SJSA1 (cell line): ENCODE measurements at regions not wholly inside any gene's neighbourhood (a gene's known extent, or its start where the extent isn't known, plus 50 kb on each side); places are given as distances from the start of the nearest gene placed in this dataset.

Source experiments
- DNase-seq, 2 experiments: peaks; one replicate each; pipeline ENCODE4 v3.0.0-alpha.2; 2015 to 2020; ENCODE audit warnings: low spot score in 2 of 2, low read depth in 1 of 2
- H3K27ac ChIP-seq: fragments of 250-450 bp; sonication (Bioruptor Pico); 2 replicates; pipeline ENCODE4 v1.5.1; 2020; ENCODE audit warnings: mild to moderate bottlenecking, moderate library complexity
- H3K27me3 ChIP-seq: fragments of 250-450 bp; sonication (Bioruptor Pico); replicated peaks from 2 replicates; pipeline ENCODE4 v1.5.1; 2020; ENCODE audit warnings: mild to moderate bottlenecking, moderate library complexity
- H3K36me3 ChIP-seq: fragments of 250-450 bp; sonication (Bioruptor Pico); 2 replicates; pipeline ENCODE4 v1.5.1; 2020; ENCODE audit warnings: mild to moderate bottlenecking
- H3K4me1 ChIP-seq: fragments of 250-450 bp; sonication (Bioruptor Pico); replicated peaks from 2 replicates; pipeline ENCODE4 v1.6.1; 2021; ENCODE audit warnings: mild to moderate bottlenecking
- H3K4me3 ChIP-seq: fragments of 250-450 bp; sonication (Bioruptor Pico); 2 replicates; pipeline ENCODE4 v1.5.1; 2020; ENCODE audit warnings: mild to moderate bottlenecking
- H3K9me3 ChIP-seq: fragments of 250-450 bp; sonication (Bioruptor Pico); replicated peaks from 2 replicates; pipeline ENCODE4 v1.5.1; 2020; ENCODE audit warnings: mild to moderate bottlenecking

GRCh38 chr18:46242183-46242582 lies 138.0 kb downstream of the HAUS1 start:
- DNase-seq: no peak
- Histone ChIP-seq H3K4me3 (no peak overlapping the region), H3K36me3 (no peaks in the 10 kb centered on the region), H3K27me3 (no peaks in the 10 kb centered on the region), H3K27ac (no peak overlapping the region), H3K9me3 (no peaks in the 10 kb centered on the region), H3K4me1 (no peaks in the 10 kb centered on the region)

- DNase-seq: no peak
- Histone ChIP-seq H3K4me3 (no peak overlapping the region), H3K27me3 (no peaks in the 10 kb centered on the region), H3K27ac (no peak overlapping the region), H3K9me3 (no peaks in the 10 kb centered on the region), H3K4me1 (no peaks in the 10 kb centered on the region), H3K36me3 (no peaks in the 10 kb centered on the region)
Measured at GRCh38 chr18:46243095-46243494, 138.9 kb downstream of the HAUS1 start.

- no peak overlapping the region for H3K27ac ChIP-seq
- H3K27me3 ChIP-seq: no peaks in the 10 kb centered on the region
- no peaks in the 10 kb centered on the region for H3K36me3 ChIP-seq
- DNase-seq: no peak
- no peak overlapping the region for H3K4me3 ChIP-seq
- H3K9me3 ChIP-seq: no peaks in the 10 kb centered on the region
- no peaks in the 10 kb centered on the region for H3K4me1 ChIP-seq
Measured at GRCh38 chr18:46243673-46244072, 139.5 kb downstream of the HAUS1 start.

GRCh38 chr18:46246101-46246500 lies 141.9 kb downstream of the HAUS1 start:
- Histone ChIP-seq H3K9me3 (no peaks in the 10 kb centered on the region), H3K4me3 (no peak overlapping the region), H3K4me1 (peaks cover 13% of the 10 kb centered on the region), H3K27ac (no peak overlapping the region), H3K36me3 (no peaks in the 10 kb centered on the region; the same call in 1 of the 2 replicates), H3K27me3 (no peaks in the 10 kb centered on the region)
- DNase-seq: no peak

GRCh38 chr18:46247942-46248341 lies 143.8 kb downstream of the HAUS1 start:
- DNase-seq: no peak
- no peak overlapping the region for H3K27ac ChIP-seq
- no peak overlapping the region for H3K4me3 ChIP-seq
- no peaks in the 10 kb centered on the region for H3K27me3 ChIP-seq
- no peaks in the 10 kb centered on the region for H3K9me3 ChIP-seq
- H3K36me3 ChIP-seq: no peaks in the 10 kb centered on the region; the same call in 1 of the 2 replicates
- H3K4me1 ChIP-seq: peaks cover 17% of the 10 kb centered on the region

GRCh38 chr18:46250084-46250811 lies 146.1 kb downstream of the HAUS1 start:
- peaks cover 3% of the 10 kb centered on the region for H3K36me3 ChIP-seq
- H3K9me3 ChIP-seq: no peaks in the 10 kb centered on the region
- H3K4me3 ChIP-seq: no peak overlapping the region
- peak; percentile 60 to 82 for DNase-seq
- peak overlapping the region; percentile 55 for H3K27ac ChIP-seq
- H3K27me3 ChIP-seq: no peaks in the 10 kb centered on the region
- H3K4me1 ChIP-seq: peaks cover 25% of the 10 kb centered on the region

- DNase-seq: no peak
- Histone ChIP-seq H3K27ac (peak overlapping the region; percentile 55), H3K4me3 (no peak overlapping the region), H3K9me3 (no peaks in the 10 kb centered on the region), H3K27me3 (no peaks in the 10 kb centered on the region), H3K36me3 (peaks cover 4% of the 10 kb centered on the region), H3K4me1 (peaks cover 25% of the 10 kb centered on the region)
Measured at GRCh38 chr18:46250812-46251173, 146.6 kb downstream of the HAUS1 start.

GRCh38 chr18:46252759-46253158 lies 148.6 kb downstream of the HAUS1 start:
- no peak for DNase-seq
- Histone ChIP-seq H3K9me3 (no peaks in the 10 kb centered on the region), H3K4me1 (peaks cover 25% of the 10 kb centered on the region), H3K27ac (no peak overlapping the region), H3K36me3 (peaks cover 12% of the 10 kb centered on the region), H3K27me3 (no peaks in the 10 kb centered on the region), H3K4me3 (no peak overlapping the region)

GRCh38 chr18:46253498-46253897 lies 149.3 kb downstream of the HAUS1 start:
- H3K4me3 ChIP-seq: no peak overlapping the region
- no peaks in the 10 kb centered on the region for H3K27me3 ChIP-seq
- H3K9me3 ChIP-seq: no peaks in the 10 kb centered on the region
- H3K27ac ChIP-seq: no peak overlapping the region
- H3K36me3 ChIP-seq: peaks cover 12% of the 10 kb centered on the region
- H3K4me1 ChIP-seq: peaks cover 25% of the 10 kb centered on the region
- DNase-seq: peak in 1 of 2 experiments; percentile 24

GRCh38 chr18:46256078-46256477 lies 151.9 kb downstream of the HAUS1 start:
- Histone ChIP-seq H3K4me1 (peaks cover 32% of the 10 kb centered on the region), H3K4me3 (no peak overlapping the region), H3K27me3 (no peaks in the 10 kb centered on the region), H3K27ac (no peak overlapping the region), H3K9me3 (no peaks in the 10 kb centered on the region), H3K36me3 (peaks cover 12% of the 10 kb centered on the region)
- no peak for DNase-seq

GRCh38 chr18:46257366-46257765 lies 153.2 kb downstream of the HAUS1 start:
- Histone ChIP-seq H3K27me3 (no peaks in the 10 kb centered on the region), H3K36me3 (peaks cover 12% of the 10 kb centered on the region), H3K4me3 (no peak overlapping the region), H3K9me3 (no peaks in the 10 kb centered on the region; the same call in 1 of the 2 replicates), H3K27ac (no peak overlapping the region), H3K4me1 (peaks cover 43% of the 10 kb centered on the region)
- no peak for DNase-seq

- H3K9me3 ChIP-seq: no peaks in the 10 kb centered on the region; the same call in 1 of the 2 replicates
- no peak overlapping the region for H3K4me3 ChIP-seq
- DNase-seq: peak in 1 of 2 experiments; percentile 81
- H3K4me1 ChIP-seq: peaks cover 31% of the 10 kb centered on the region
- H3K27me3 ChIP-seq: no peaks in the 10 kb centered on the region
- H3K36me3 ChIP-seq: peaks cover 32% of the 10 kb centered on the region
- H3K27ac ChIP-seq: peak overlapping the region; percentile 93
Measured at GRCh38 chr18:46260016-46260878, 156.1 kb downstream of the HAUS1 start.

GRCh38 chr18:46260879-46261143 lies 156.6 kb downstream of the HAUS1 start:
- no peak overlapping the region for H3K4me3 ChIP-seq

GRCh38 chr18:46261799-46262198 lies 157.6 kb downstream of the HAUS1 start:
- peaks cover 31% of the 10 kb centered on the region for H3K36me3 ChIP-seq
- H3K9me3 ChIP-seq: no peaks in the 10 kb centered on the region; the same call in 1 of the 2 replicates
- H3K4me3 ChIP-seq: no peak overlapping the region
- no peak for DNase-seq
- H3K4me1 ChIP-seq: peaks cover 31% of the 10 kb centered on the region
- peak overlapping the region; percentile 93 for H3K27ac ChIP-seq
- no peaks in the 10 kb centered on the region for H3K27me3 ChIP-seq

More at GRCh38 chr18:46260879-46261143, 156.6 kb downstream of the HAUS1 start:
- peaks cover 34% of the 10 kb centered on the region for H3K36me3 ChIP-seq
- DNase-seq: no peak
- H3K27ac ChIP-seq: peak overlapping the region; percentile 93
- H3K4me1 ChIP-seq: peaks cover 31% of the 10 kb centered on the region
- H3K27me3 ChIP-seq: no peaks in the 10 kb centered on the region
- no peaks in the 10 kb centered on the region; the same call in 1 of the 2 replicates for H3K9me3 ChIP-seq
